ENCODE measurements at regions not wholly inside any gene's neighbourhood (a gene's known extent, or its start where the extent isn't known, plus 50 kb on each side); places are given as distances from the start of the nearest gene placed in this dataset.
A peak's percentile ranks its signal among the peaks of the same experiment; 100 is the strongest.
"Not testable (repeated sequence)": the region's sequence is repeated elsewhere in the genome, so short reads cannot be mapped to it uniquely, and the experiment has no call there.

- TF ChIP-seq ZFX (IDR thresholded peaks at IDR 0.05) (no peak), CTCF (conservative IDR thresholded peaks at IDR 0.05) (no peak)
- no peak overlapping the region for H3K27ac ChIP-seq
Measured at GRCh38 chr3:167033866-167034265, 346.2 kb downstream of the ZBBX start.

GRCh38 chr3:167032267-167032876, 347.7 kb downstream of the ZBBX start:
- H3K27ac ChIP-seq: no peak overlapping the region

GRCh38 chr3:167031364-167032049, 348.6 kb downstream of the ZBBX start:
- no peak for TF ChIP-seq ZFX (IDR thresholded peaks at IDR 0.05)
- no peak for TF ChIP-seq CTCF (conservative IDR thresholded peaks at IDR 0.05)
- H3K27ac ChIP-seq: no peak overlapping the region

More at GRCh38 chr3:167032267-167032876, 347.7 kb downstream of the ZBBX start:
- TF ChIP-seq ZFX (IDR thresholded peaks at IDR 0.05): no peak
- TF ChIP-seq CTCF (conservative IDR thresholded peaks at IDR 0.05): peak; percentile 86

GRCh38 chr3:167030082-167030725, 349.9 kb downstream of the ZBBX start:
- no peak for TF ChIP-seq CTCF (conservative IDR thresholded peaks at IDR 0.05)
- no peak for TF ChIP-seq ZFX (IDR thresholded peaks at IDR 0.05)
- no peak overlapping the region for H3K27ac ChIP-seq

- H3K27ac ChIP-seq: not testable (repeated sequence)
Measured at GRCh38 chr3:167019503-167019902, 360.6 kb downstream of the ZBBX start.

- not testable (repeated sequence) for H3K27ac ChIP-seq
Measured at GRCh38 chr3:167018591-167019111, 361.4 kb downstream of the ZBBX start.

GRCh38 chr3:167012691-167013090, 367.4 kb downstream of the ZBBX start:
- H3K27ac ChIP-seq: no peak overlapping the region
- TF ChIP-seq CTCF (conservative IDR thresholded peaks at IDR 0.05): no peak
- no peak for TF ChIP-seq ZFX (IDR thresholded peaks at IDR 0.05)

GRCh38 chr3:167008791-167009190, 371.3 kb downstream of the ZBBX start:
- no peak for TF ChIP-seq ZFX (IDR thresholded peaks at IDR 0.05)
- TF ChIP-seq CTCF (conservative IDR thresholded peaks at IDR 0.05): no peak
- H3K27ac ChIP-seq: no peak overlapping the region

Data from C4-2B (cell line).